ENCODE measurements at regions not wholly inside any gene's neighbourhood (a gene's known extent, or its start where the extent isn't known, plus 50 kb on each side); places are given as distances from the start of the nearest gene placed in this dataset.

- TF ChIP-seq CTCF (IDR thresholded peaks at IDR 0.05) = no peak
- TF ChIP-seq POLR2A (IDR thresholded peaks at IDR 0.05) = no peak
- TF ChIP-seq EP300 (IDR thresholded peaks at IDR 0.05) = no peak
Observed at GRCh38 chr9:115671963-115672305, 481.7 kb upstream of the PAPPA start.
